ENCODE measurements at regions not wholly inside any gene's neighbourhood (a gene's known extent, or its start where the extent isn't known, plus 50 kb on each side); places are given as distances from the start of the nearest gene placed in this dataset.

GRCh38 chr7:118298771-118299170 lies 74.3 kb downstream of the ANKRD7 start:
- no peak for DNase-seq

GRCh38 chr7:118300177-118300576 lies 75.7 kb downstream of the ANKRD7 start:
- no peak for DNase-seq

- no peak for DNase-seq
Observed at GRCh38 chr7:118304100-118304499, 79.6 kb downstream of the ANKRD7 start.

- DNase-seq: peak in 1 of 2 donors; percentile 5
Observed at GRCh38 chr7:118305671-118306070, 81.2 kb downstream of the ANKRD7 start.

GRCh38 chr7:118306771-118307170 lies 82.3 kb downstream of the ANKRD7 start:
- DNase-seq: no peak

- peak; percentile 64 to 93 for DNase-seq
Observed at GRCh38 chr7:118311121-118311836, 86.8 kb downstream of the ANKRD7 start.

- no peak for DNase-seq
Observed at GRCh38 chr7:118312051-118312450, 87.5 kb downstream of the ANKRD7 start.

- no peak for DNase-seq
Observed at GRCh38 chr7:118312966-118313365, 88.5 kb downstream of the ANKRD7 start.

- DNase-seq: no peak
Observed at GRCh38 chr7:118324790-118325449, 100.4 kb downstream of the ANKRD7 start.

- no peak for DNase-seq
Observed at GRCh38 chr7:118325450-118325808, 100.9 kb downstream of the ANKRD7 start.

- no peak for DNase-seq
Observed at GRCh38 chr7:118327174-118327573, 102.7 kb downstream of the ANKRD7 start.

- no peak for DNase-seq
Observed at GRCh38 chr7:118328505-118329211, 104.2 kb downstream of the ANKRD7 start.

- no peak for DNase-seq
Observed at GRCh38 chr7:118330388-118330787, 105.9 kb downstream of the ANKRD7 start.

- DNase-seq: no peak
Observed at GRCh38 chr7:118346748-118347147, 122.2 kb downstream of the ANKRD7 start.

GRCh38 chr7:118349604-118350003 lies 125.1 kb downstream of the ANKRD7 start:
- DNase-seq: no peak

- DNase-seq: no peak
Observed at GRCh38 chr7:118350260-118350659, 125.8 kb downstream of the ANKRD7 start.

- DNase-seq: peak; percentile 6 to 21
Observed at GRCh38 chr7:118352867-118353453, 128.5 kb downstream of the ANKRD7 start.

GRCh38 chr7:118366363-118366762 lies 141.9 kb downstream of the ANKRD7 start:
- DNase-seq: no peak

- DNase-seq: no peak
Observed at GRCh38 chr7:118368958-118369357, 144.5 kb downstream of the ANKRD7 start.

GRCh38 chr7:118369987-118370386 lies 145.5 kb downstream of the ANKRD7 start:
- no peak for DNase-seq

GRCh38 chr7:118372530-118372929 lies 148.0 kb downstream of the ANKRD7 start:
- DNase-seq: no peak

GRCh38 chr7:118389629-118390028 lies 165.1 kb downstream of the ANKRD7 start:
- DNase-seq: no peak

- DNase-seq: no peak
Observed at GRCh38 chr7:118404211-118404610, 179.7 kb downstream of the ANKRD7 start.
